Stomach (tissue), 8 donors: ENCODE measurements at regions not wholly inside any gene's neighbourhood (a gene's known extent, or its start where the extent isn't known, plus 50 kb on each side); places are given as distances from the start of the nearest gene placed in this dataset.

Experiments used
- DNase-seq, 2 donors: peaks; one replicate each; pipeline versions ENCODE4 v3.0.0 to v3.0.0-alpha.2; 2013 to 2019
- H3K27ac ChIP-seq, 5 donors: fragments of 200-600 bp in 4 of 5; sonication (generic) in 4 of 5; one replicate each; pipeline ENCODE4 v1.5.1; 2013 to 2019; ENCODE audit warnings: mild to moderate bottlenecking in 1 of 5, moderate library complexity in 1 of 5
- H3K27me3 ChIP-seq, 3 donors: fragments of 200-600 bp; sonication (generic); one replicate each; pipeline ENCODE4 v1.5.1; 2017 to 2019; ENCODE audit warnings: mixed run types in 1 of 3
- H3K36me3 ChIP-seq, 4 donors: fragments of 200-600 bp; sonication (generic); 1 replicate in 3 of 4; 2 replicates in 1 of 4; pipeline ENCODE4 v1.5.1; 2016 to 2019
- H3K4me1 ChIP-seq, 4 donors: fragments of 200-600 bp; sonication (generic); one replicate each; pipeline ENCODE4 v1.5.1; 2016 to 2019
- H3K4me3 ChIP-seq, 4 donors: fragments of 200-600 bp; sonication (generic) in 3 of 4; one replicate each; pipeline ENCODE4 v1.5.1; 2016 to 2019; ENCODE audit warnings: mild to moderate bottlenecking in 1 of 4
- H3K9me3 ChIP-seq, 4 donors: fragments of 200-600 bp; sonication (generic); one replicate each; pipeline ENCODE4 v1.5.1; 2016 to 2019
- EP300 ChIP-seq: sonication (generic); formaldehyde crosslinking; IDR thresholded peaks from one replicate; pipeline ENCODE4 v1.6.1; 2017; ENCODE audit warnings: antibody characterized with exemption
- POLR2A ChIP-seq, 4 donors: fragments of 450-650 bp; IDR thresholded peaks; one replicate each; pipeline ENCODE4 v1.6.1; 2016; ENCODE audit warnings: antibody characterized with exemption in 4 of 4, control low read depth in 2 of 4, mild to moderate bottlenecking in 1 of 4, moderate library complexity in 1 of 4
- POLR2AphosphoS5 ChIP-seq, 3 donors: sonication (generic); formaldehyde crosslinking; IDR thresholded peaks; one replicate each; pipeline ENCODE4 v1.6.1; 2016; ENCODE audit warnings: antibody characterized with exemption in 3 of 3
- WGBS, 5 donors: extraction: QIAGEN DNeasy Blood & Tissue Kit in 3 of 5; methylation state at CpG; one replicate each; pipeline versions ENCODE4 v1.1.5 to v1.1.7; 2013 to 2018; 5-methylcytosine and 5-hydroxymethylcytosine counted together
- intact Hi-C: fragments of 100-400 bp; cut with DNase I; formaldehyde crosslinking; loops from one replicate; pipeline ENCODE4 v1.15.1; 2023; ENCODE audit warnings: low total_unique reads
- TF ChIP-seq, protein P1 (sequence below), 7 experiments: fragments of 450-650 bp in 4 of 7; fragments of 200-600 bp in 3 of 7; sonication (generic) in 3 of 7; IDR thresholded peaks; one replicate each; pipeline ENCODE4 v1.5.1; 2016 to 2019; ENCODE audit warnings: antibody characterized with exemption in 7 of 7, control low read depth in 2 of 7, mild to moderate bottlenecking in 1 of 7
- donor health status: healthy with polysubstance abuse.
- donor health status: Bipolar disorder and iron deficiency.
- donor health status: healthy.

DNA sequence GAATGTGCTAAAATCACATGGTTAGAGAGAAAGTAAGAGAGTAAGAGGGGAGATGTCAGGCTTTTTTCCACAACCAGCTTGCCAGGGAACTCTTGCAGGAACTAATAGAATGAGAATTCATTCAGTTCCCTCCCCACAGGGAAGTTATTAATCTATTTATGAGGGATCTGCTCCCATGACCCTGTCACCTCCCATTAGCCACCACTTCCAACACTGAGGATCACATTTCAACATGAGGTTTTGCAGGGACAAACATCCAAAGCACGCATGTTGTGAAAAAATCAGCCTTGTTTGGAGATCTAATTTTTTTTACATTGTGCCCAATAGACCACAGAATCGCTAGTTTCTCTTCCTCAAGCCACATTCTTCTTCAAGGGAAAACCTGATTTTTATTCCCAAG is 904.0 kb downstream of the TBL1XR1 start:
- H3K4me1 ChIP-seq, result no peaks in the 10 kb centered on the region
- no peaks in the 10 kb centered on the region for H3K27me3 ChIP-seq
- no peak overlapping the region for H3K27ac ChIP-seq
- no peak for DNase-seq
- no peaks in the 10 kb centered on the region for H3K36me3 ChIP-seq
- no peak overlapping the region for H3K4me3 ChIP-seq
- WGBS, 5 donors, result 61 to 76% (median 74%) methylated on average over 2 of the region's 2 CpGs
- no peak for TF ChIP-seq POLR2A (IDR thresholded peaks at IDR 0.05)
- TF ChIP-seq, protein P1, sequence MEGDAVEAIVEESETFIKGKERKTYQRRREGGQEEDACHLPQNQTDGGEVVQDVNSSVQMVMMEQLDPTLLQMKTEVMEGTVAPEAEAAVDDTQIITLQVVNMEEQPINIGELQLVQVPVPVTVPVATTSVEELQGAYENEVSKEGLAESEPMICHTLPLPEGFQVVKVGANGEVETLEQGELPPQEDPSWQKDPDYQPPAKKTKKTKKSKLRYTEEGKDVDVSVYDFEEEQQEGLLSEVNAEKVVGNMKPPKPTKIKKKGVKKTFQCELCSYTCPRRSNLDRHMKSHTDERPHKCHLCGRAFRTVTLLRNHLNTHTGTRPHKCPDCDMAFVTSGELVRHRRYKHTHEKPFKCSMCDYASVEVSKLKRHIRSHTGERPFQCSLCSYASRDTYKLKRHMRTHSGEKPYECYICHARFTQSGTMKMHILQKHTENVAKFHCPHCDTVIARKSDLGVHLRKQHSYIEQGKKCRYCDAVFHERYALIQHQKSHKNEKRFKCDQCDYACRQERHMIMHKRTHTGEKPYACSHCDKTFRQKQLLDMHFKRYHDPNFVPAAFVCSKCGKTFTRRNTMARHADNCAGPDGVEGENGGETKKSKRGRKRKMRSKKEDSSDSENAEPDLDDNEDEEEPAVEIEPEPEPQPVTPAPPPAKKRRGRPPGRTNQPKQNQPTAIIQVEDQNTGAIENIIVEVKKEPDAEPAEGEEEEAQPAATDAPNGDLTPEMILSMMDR (IDR thresholded peaks at IDR 0.05), result no peak
- TF ChIP-seq POLR2AphosphoS5 (IDR thresholded peaks at IDR 0.05), result no peak
- TF ChIP-seq EP300, result no peak
- peaks cover 0 to 5% (median 0%) of the 10 kb centered on the region in 4 donors for H3K9me3 ChIP-seq
- intact Hi-C loops, result no loop called here

GRCh38 chr3:176286476-176287085 is 910.7 kb downstream of the TBL1XR1 start:
- Histone ChIP-seq H3K27ac (no peak overlapping the region), H3K27me3 (no peaks in the 10 kb centered on the region), H3K4me1 (no peaks in the 10 kb centered on the region), H3K36me3 (no peaks in the 10 kb centered on the region), H3K9me3 (no peaks in the 10 kb centered on the region), H3K4me3 (no peak overlapping the region)
- TF ChIP-seq POLR2AphosphoS5 (IDR thresholded peaks at IDR 0.05), result no peak
- TF ChIP-seq, protein P1 (IDR thresholded peaks at IDR 0.05), result no peak
- no peak for TF ChIP-seq EP300
- no peak for TF ChIP-seq POLR2A (IDR thresholded peaks at IDR 0.05)
- no peak for DNase-seq
- intact Hi-C loops, result no loop called here
- WGBS, 5 donors, result 52 to 65% (median 56%) methylated on average over 3 of the region's 3 CpGs

GRCh38 chr3:176275538-176275937 is 921.7 kb downstream of the TBL1XR1 start:
- H3K4me3 ChIP-seq, result no peak overlapping the region
- TF ChIP-seq EP300, result no peak
- no peak for TF ChIP-seq POLR2A (IDR thresholded peaks at IDR 0.05)
- TF ChIP-seq, protein P1 (IDR thresholded peaks at IDR 0.05), result no peak
- no peak for TF ChIP-seq POLR2AphosphoS5 (IDR thresholded peaks at IDR 0.05)
- no peaks in the 10 kb centered on the region for H3K9me3 ChIP-seq
- H3K27ac ChIP-seq, result no peak overlapping the region
- intact Hi-C loops, result no loop called here
- DNase-seq, result no peak
- H3K4me1 ChIP-seq, result no peaks in the 10 kb centered on the region
- no peaks in the 10 kb centered on the region for H3K36me3 ChIP-seq
- no peaks in the 10 kb centered on the region for H3K27me3 ChIP-seq
- 84 to 90% (median 84%) methylated on average over 3 of the region's 3 CpGs for WGBS, 5 donors

- WGBS, 5 donors, result 51 to 67% (median 60%) methylated on average over 2 of the region's 2 CpGs
- TF ChIP-seq POLR2A (IDR thresholded peaks at IDR 0.05), result no peak
- TF ChIP-seq, protein P1 (IDR thresholded peaks at IDR 0.05), result no peak
- no peak for TF ChIP-seq EP300
- TF ChIP-seq POLR2AphosphoS5 (IDR thresholded peaks at IDR 0.05), result no peak
- Histone ChIP-seq H3K4me3 (no peak overlapping the region), H3K36me3 (no peaks in the 10 kb centered on the region), H3K27me3 (no peaks in the 10 kb centered on the region), H3K4me1 (no peaks in the 10 kb centered on the region), H3K27ac (no peak overlapping the region), H3K9me3 (no peaks in the 10 kb centered on the region)
- intact Hi-C loops, result no loop called here
- no peak for DNase-seq
These were observed 922.2 kb downstream of the TBL1XR1 start for GRCh38 chr3:176275113-176275512.
